Activated CD8-positive, alpha-beta T cell treated with anti-CD3 and anti-CD28 coated beads for 36 hours (primary cell): ENCODE measurements at regions not wholly inside any gene's neighbourhood (a gene's known extent, or its start where the extent isn't known, plus 50 kb on each side); places are given as distances from the start of the nearest gene placed in this dataset.

Experiments used
- ATAC-seq: fragments of 200-7000 bp; cut with Tn5 transposase; one replicate; pipeline ENCODE4 v1.10.0; 2021; ENCODE audit warnings: mild to moderate bottlenecking, moderate library complexity
- CTCF ChIA-PET: fragments of 350-600 bp; sonication (Branson Sonifier 250); formaldehyde crosslinking; loops from one replicate; lab custom pipeline; 2021; ENCODE audit warnings: antibody characterized with exemption; lab: Charles Lee
- POLR2A ChIA-PET: fragments of 350-600 bp; sonication (Branson Sonifier 250); formaldehyde crosslinking; loops from one replicate; lab custom pipeline; 2021; ENCODE audit warnings: antibody characterized with exemption; lab: Charles Lee
- DNase-seq: peaks from one replicate; pipeline ENCODE4 v3.0.0-alpha.2; 2020
- H3K27ac Mint-ChIP-seq: one replicate; pipeline ENCODE4 v1.8.0; 2021; ENCODE audit warnings: mild to moderate bottlenecking, mixed read lengths
- H3K27me3 Mint-ChIP-seq: one replicate; pipeline ENCODE4 v1.8.0; 2021; ENCODE audit warnings: mixed read lengths
- H3K36me3 Mint-ChIP-seq: one replicate; pipeline ENCODE4 v1.8.0; 2021; ENCODE audit warnings: low read depth, mixed read lengths
- H3K4me1 Mint-ChIP-seq: one replicate; pipeline ENCODE4 v1.8.0; 2021; ENCODE audit warnings: low read depth, mixed read lengths
- H3K4me3 Mint-ChIP-seq: one replicate; pipeline ENCODE4 v1.8.0; 2021; ENCODE audit warnings: mild to moderate bottlenecking, moderate library complexity, mixed read lengths
- H3K9me3 Mint-ChIP-seq: one replicate; pipeline ENCODE4 v1.8.0; 2021; ENCODE audit warnings: mixed read lengths
- intact Hi-C: fragments of 100-400 bp; cut with micrococcal nuclease; formaldehyde crosslinking; loops from one replicate; pipeline ENCODE4 v1.10.0; 2022
- TF ChIP-seq, protein P1 (sequence below): fragments of 200-600 bp; IDR thresholded peaks from one replicate; pipeline ENCODE4 v1.8.0; 2022; ENCODE audit warnings: antibody characterized with exemption, mild to moderate bottlenecking

DNA sequence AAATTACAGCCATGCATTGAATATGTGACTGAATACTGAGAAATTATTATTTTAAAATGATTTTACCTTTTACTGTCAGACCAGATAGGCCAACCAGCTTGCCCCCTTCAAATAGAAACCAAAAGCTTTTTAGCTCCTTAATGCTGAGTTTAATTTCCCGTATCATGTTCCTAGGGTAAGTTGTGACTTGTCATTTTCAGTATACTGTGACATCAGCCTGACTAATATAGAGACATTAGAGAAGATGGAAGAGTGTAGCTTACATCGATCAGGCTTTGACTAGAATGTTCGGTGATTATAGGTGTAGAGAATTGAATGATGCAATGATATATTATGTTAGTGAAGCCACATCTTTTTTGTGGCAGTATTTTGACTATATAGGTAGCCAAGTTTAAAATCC, 50.6 kb upstream of the ZEB2 start:
- no peaks in the 10 kb centered on the region for H3K36me3 Mint-ChIP-seq
- TF ChIP-seq, protein P1, sequence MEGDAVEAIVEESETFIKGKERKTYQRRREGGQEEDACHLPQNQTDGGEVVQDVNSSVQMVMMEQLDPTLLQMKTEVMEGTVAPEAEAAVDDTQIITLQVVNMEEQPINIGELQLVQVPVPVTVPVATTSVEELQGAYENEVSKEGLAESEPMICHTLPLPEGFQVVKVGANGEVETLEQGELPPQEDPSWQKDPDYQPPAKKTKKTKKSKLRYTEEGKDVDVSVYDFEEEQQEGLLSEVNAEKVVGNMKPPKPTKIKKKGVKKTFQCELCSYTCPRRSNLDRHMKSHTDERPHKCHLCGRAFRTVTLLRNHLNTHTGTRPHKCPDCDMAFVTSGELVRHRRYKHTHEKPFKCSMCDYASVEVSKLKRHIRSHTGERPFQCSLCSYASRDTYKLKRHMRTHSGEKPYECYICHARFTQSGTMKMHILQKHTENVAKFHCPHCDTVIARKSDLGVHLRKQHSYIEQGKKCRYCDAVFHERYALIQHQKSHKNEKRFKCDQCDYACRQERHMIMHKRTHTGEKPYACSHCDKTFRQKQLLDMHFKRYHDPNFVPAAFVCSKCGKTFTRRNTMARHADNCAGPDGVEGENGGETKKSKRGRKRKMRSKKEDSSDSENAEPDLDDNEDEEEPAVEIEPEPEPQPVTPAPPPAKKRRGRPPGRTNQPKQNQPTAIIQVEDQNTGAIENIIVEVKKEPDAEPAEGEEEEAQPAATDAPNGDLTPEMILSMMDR = no peak
- ChIA-PET POLR2A (interaction anchor here (0.7 kb wide), 1 partner anchor 26 kb away, joined by 3 read pairs; no protein-coding TSS in a partner anchor), CTCF (interaction anchor here (1.0 to 1.6 kb wide), 2 partner anchors 9 to 13 kb away, joined by 3 to 5 read pairs; no protein-coding TSS in a partner anchor)
- no peak overlapping the region for H3K27ac Mint-ChIP-seq
- H3K27me3 Mint-ChIP-seq = peaks cover 2% of the 10 kb centered on the region
- H3K9me3 Mint-ChIP-seq = no peaks in the 10 kb centered on the region
- H3K4me3 Mint-ChIP-seq = no peak overlapping the region
- peaks cover 20% of the 10 kb centered on the region for H3K4me1 Mint-ChIP-seq
- no peak for DNase-seq
- intact Hi-C loops = no loop called here
- peak; percentile 75 for ATAC-seq
